Stimulated activated CD4-positive, alpha-beta T cell treated with anti-CD3 and anti-CD28 coated beads, Interleukin-1b, Interleukin-23, amount 100 ng/mL, for 1 hour (primary cell): ENCODE measurements at regions not wholly inside any gene's neighbourhood (a gene's known extent, or its start where the extent isn't known, plus 50 kb on each side); places are given as distances from the start of the nearest gene placed in this dataset.
"Not testable (repeated sequence)": the region's sequence is repeated elsewhere in the genome, so short reads cannot be mapped to it uniquely, and the experiment has no call there.

Experiments
- DNase-seq, 2 donors: peaks; one replicate each; pipeline ENCODE4 v3.0.0-alpha.2; 2020; ENCODE audit warnings: low read depth in 2 of 2

GRCh38 chr9:41754822-41755221, 374.4 kb downstream of the CNTNAP3B start:
- not testable (repeated sequence) for DNase-seq

- DNase-seq: not testable (repeated sequence)
Measured at GRCh38 chr9:41754403-41754802, 374.8 kb downstream of the CNTNAP3B start.

- DNase-seq: not testable (repeated sequence)
Measured at GRCh38 chr9:41741897-41742296, 387.3 kb downstream of the CNTNAP3B start.

- not testable (repeated sequence) for DNase-seq
Measured at GRCh38 chr9:41741173-41741572, 388.1 kb downstream of the CNTNAP3B start.

- not testable (repeated sequence) for DNase-seq
Measured at GRCh38 chr9:41738681-41739080, 390.5 kb downstream of the CNTNAP3B start.

GRCh38 chr9:41699190-41699589, 430.0 kb downstream of the CNTNAP3B start:
- DNase-seq: not testable (repeated sequence)

GRCh38 chr9:41697080-41697479, 432.1 kb downstream of the CNTNAP3B start:
- not testable (repeated sequence) for DNase-seq

- DNase-seq: not testable (repeated sequence)
Measured at GRCh38 chr9:41679312-41679711, 449.9 kb downstream of the CNTNAP3B start.

- DNase-seq: not testable (repeated sequence)
Measured at GRCh38 chr9:41663497-41664036, 465.7 kb downstream of the CNTNAP3B start.

- DNase-seq: not testable (repeated sequence)
Measured at GRCh38 chr9:41658706-41659105, 469.6 kb upstream of the ZNG1F start.

GRCh38 chr9:41658116-41658515, 469.0 kb upstream of the ZNG1F start:
- not testable (repeated sequence) for DNase-seq

- not testable (repeated sequence) for DNase-seq
Measured at GRCh38 chr9:41657141-41657540, 468.0 kb upstream of the ZNG1F start.

- DNase-seq: not testable (repeated sequence)
Measured at GRCh38 chr9:41655071-41655554, 466.0 kb upstream of the ZNG1F start.

- DNase-seq: not testable (repeated sequence)
Measured at GRCh38 chr9:41654349-41654748, 465.2 kb upstream of the ZNG1F start.

- DNase-seq: not testable (repeated sequence)
Measured at GRCh38 chr9:41653560-41654340, 464.6 kb upstream of the ZNG1F start.

- not testable (repeated sequence) for DNase-seq
Measured at GRCh38 chr9:41652800-41653199, 463.7 kb upstream of the ZNG1F start.

GRCh38 chr9:41652100-41652713, 463.1 kb upstream of the ZNG1F start:
- DNase-seq: not testable (repeated sequence)

- DNase-seq: not testable (repeated sequence)
Measured at GRCh38 chr9:41650086-41650485, 461.0 kb upstream of the ZNG1F start.

GRCh38 chr9:41648564-41648963, 459.4 kb upstream of the ZNG1F start:
- not testable (repeated sequence) for DNase-seq

- not testable (repeated sequence) for DNase-seq
Measured at GRCh38 chr9:41646246-41646645, 457.1 kb upstream of the ZNG1F start.

GRCh38 chr9:41643571-41644279, 454.6 kb upstream of the ZNG1F start:
- peak in 1 of 2 donors; percentile 20 for DNase-seq

- not testable (repeated sequence) for DNase-seq
Measured at GRCh38 chr9:41633726-41634125, 444.6 kb upstream of the ZNG1F start.
